Fibroblast of peridontal ligament (primary cell): ENCODE measurements at regions not wholly inside any gene's neighbourhood (a gene's known extent, or its start where the extent isn't known, plus 50 kb on each side); places are given as distances from the start of the nearest gene placed in this dataset.
A peak's percentile ranks its signal among the peaks of the same experiment; 100 is the strongest.

Source experiments
- DNase-seq: peaks from one replicate; pipeline ENCODE4 v3.0.0-alpha.2; 2010; ENCODE audit errors: extremely low read depth

- DNase-seq = no peak
These were observed 151.4 kb downstream of the CEBPB start for GRCh38 chr20:50341880-50342637.

- no peak for DNase-seq
These were observed 152.0 kb downstream of the CEBPB start for GRCh38 chr20:50342638-50343102.

DNA sequence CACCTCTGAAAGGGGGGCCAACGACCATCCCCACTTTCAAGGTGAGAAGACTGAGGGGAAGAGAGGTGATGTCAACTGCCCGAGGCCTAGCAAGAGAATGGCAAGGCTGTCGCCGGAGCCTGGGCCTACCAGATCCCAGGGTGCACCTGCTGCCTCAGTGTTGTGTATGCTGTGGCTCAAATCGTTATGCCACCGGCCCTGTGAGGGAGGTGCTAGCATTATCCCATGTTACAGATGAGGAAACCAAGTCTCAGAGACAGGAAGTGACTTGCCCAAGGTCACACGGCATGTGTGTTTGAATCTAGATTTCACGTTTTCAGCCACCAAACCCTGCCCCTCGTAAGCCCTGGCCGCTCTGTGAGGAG is 152.5 kb downstream of the CEBPB start:
- no peak for DNase-seq

- DNase-seq = no peak
These were observed 153.0 kb downstream of the CEBPB start for GRCh38 chr20:50343490-50344179.

DNA sequence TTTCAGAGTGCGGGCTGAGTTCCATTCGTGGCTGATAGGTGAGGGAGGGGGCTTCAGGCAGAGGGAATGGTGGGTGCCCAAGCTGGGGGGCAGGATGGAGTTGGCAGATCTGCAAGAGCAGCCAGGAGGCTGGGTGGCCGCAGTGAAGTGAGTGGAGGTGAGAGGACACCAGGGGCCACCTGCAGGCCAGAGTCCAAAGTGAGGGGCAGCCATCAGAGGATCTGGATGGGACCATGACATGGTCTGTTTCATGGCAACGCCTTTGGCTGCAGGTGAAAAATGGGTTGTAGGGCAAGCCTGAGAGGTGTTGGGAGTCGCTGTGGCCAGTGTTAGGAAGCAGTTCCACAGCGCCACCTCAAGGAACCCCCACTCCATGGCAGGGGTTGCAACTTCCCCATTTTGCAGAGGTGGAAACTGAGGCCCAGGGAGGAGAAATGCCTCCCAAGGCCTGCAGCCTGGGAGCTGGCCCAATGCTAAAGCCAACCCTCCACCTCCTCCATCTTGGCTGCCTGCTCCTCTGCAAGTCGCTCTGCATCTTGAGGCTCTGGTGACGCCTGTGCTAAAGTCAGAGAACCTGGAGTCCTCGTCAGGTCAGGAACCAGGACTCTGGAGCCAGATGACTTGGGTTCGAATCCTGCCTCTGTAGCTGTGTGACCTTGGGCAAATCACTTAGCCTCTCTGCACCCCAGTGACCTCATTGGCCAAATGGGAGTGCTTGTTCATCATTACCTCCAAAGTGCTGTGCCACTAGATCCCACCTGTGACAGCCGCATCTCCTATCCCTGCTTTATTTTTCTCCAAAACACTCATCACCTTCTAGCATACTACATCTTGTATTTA is 153.8 kb downstream of the CEBPB start:
- DNase-seq = no peak

DNA sequence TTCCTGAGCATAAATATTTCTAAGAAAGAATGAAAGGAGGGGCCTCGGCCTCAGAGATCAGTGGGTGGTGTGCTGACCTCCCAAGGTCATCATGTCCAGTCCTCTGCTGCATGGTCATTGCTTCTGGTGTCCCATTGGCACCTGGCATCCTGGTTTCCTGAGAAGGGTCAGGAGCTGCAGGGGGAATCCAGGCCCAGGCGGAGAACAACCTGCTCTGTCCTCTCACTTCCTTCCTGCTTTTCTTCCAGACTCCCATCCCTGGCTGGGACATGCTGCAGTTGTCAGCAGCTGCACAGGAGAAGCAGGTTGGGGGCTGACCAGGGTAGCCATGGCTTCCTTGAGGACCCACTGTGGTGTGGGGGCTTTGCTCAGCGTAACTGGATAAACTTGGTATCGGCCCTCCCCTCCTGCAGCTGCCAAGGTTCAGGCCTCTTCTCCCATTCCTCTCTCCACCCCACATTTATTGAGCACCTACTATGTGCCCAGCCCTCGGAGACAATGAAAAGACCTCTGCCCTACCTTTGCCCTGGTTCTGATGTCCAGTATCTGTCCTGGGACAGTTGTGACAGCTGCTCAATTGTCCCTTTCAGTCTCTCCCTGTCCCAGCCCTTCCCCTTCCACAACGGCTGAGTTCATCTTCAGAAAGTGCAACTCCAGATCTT is 155.2 kb downstream of the CEBPB start:
- no peak for DNase-seq

- peak; percentile 94 for DNase-seq
These were observed 156.0 kb downstream of the CEBPB start for GRCh38 chr20:50346374-50347283.

GRCh38 chr20:50347284-50348063 is 156.8 kb downstream of the CEBPB start:
- DNase-seq = no peak

- DNase-seq = no peak
These were observed 157.5 kb downstream of the CEBPB start for GRCh38 chr20:50348096-50348495.

- DNase-seq = no peak
These were observed 159.5 kb upstream of the PTPN1 start for GRCh38 chr20:50350510-50351249.

DNA sequence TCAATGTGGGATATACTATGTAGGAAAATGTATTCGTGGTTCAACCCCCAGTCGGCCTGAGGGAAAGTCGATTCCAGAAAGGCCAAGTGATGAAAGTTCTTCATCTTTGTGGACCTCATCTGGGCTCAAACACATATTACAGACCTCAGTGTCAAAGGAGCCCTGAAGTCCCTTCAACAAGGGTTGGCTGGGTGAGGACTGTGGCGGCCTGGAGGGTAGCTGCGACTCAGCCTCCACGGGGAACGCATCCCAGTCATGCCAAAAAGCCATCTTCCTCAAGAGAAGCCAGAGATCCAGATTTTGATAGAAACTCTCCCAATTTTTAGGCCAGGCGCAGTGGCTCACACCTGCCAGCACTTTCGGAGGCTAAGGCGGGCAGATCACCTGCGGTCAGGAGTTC is 158.6 kb upstream of the PTPN1 start:
- DNase-seq = no peak

GRCh38 chr20:50353289-50353961 is 156.8 kb upstream of the PTPN1 start:
- DNase-seq = no peak

GRCh38 chr20:50354721-50355589 is 155.2 kb upstream of the PTPN1 start:
- DNase-seq = no peak

GRCh38 chr20:50355590-50356524 is 154.3 kb upstream of the PTPN1 start:
- DNase-seq = no peak

GRCh38 chr20:50356525-50356885 is 153.7 kb upstream of the PTPN1 start:
- DNase-seq = no peak

DNA sequence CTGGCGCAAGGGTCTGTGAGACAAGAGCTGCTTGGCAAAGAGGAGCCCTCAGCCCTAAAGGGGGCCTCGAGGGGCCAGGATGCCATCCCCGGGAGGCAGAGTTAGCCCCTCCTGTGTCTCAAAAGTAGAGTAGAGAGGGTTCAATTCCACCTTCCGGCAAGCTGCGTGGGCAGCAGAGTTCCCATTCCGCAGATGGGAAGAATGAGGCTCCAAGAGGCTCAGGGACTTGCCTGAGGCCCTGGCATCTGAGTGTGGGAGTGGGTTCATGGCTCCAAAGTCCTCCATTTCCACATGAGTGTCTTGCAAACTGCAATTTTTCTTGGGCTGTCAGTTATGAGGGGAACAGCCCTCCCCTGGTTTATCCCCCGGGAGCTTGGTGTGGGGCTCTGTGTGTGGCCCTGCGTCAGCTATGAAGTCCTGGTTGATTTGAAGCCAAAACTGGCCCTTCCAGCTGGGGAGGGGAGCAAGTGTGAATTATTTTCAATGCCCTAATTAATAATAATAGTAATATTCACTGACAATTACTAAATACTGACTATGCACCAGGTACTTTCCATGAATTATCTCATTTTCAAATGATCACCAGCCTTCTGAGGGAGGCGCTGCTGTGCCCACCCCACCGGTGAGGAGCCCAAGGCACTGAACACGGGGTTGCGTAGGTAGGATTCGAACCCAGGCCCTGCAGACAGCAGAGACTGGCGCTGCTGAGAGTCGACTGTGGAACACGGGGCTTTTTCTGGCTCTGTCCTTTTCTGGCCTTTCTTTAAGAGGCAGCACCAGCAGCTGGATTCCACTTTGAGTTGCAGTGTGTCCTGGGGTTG is 153.0 kb upstream of the PTPN1 start:
- no peak for DNase-seq
